ENCODE measurements at regions not wholly inside any gene's neighbourhood (a gene's known extent, or its start where the extent isn't known, plus 50 kb on each side); places are given as distances from the start of the nearest gene placed in this dataset.
"Not testable (repeated sequence)": the region's sequence is repeated elsewhere in the genome, so short reads cannot be mapped to it uniquely, and the experiment has no call there.

GRCh38 chr7:41416208-41416595, 286.7 kb downstream of the INHBA start:
- DNase-seq: no peak

DNA sequence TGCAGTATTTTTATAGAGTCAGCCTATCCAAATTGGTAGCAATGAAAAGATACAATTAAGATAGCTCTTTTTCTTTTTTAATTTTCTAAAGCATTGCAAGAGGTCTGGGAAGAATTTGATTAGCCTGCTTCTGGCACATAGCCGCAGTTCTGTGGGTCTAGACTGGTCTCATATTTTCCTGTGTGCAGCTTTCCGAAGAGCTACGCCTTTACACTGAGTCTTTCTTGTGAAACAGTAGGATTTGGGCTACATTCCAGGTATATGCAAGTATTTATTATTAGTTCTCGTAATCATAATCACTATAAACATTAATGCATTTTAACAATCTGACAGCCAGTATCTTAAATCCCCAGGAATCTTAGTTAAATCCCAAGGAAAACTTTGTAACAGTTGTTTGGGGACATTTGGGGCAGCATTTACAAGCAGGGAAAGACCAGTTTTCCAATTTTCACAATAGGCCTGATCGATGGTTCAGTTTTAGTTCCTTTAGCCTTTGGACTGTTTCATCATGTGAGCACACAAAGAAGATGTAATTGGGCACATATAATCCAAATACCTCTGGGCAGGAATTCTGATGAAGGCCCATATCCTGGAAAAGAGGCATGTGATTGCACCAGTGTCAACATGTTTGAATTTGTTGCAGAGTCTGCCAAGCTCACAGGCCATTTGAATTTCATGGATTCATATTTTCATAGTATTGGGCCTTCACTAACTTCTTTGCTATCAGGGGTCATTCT, 287.3 kb downstream of the INHBA start:
- DNase-seq: no peak

GRCh38 chr7:41415051-41415450, 287.8 kb downstream of the INHBA start:
- DNase-seq: no peak

DNA sequence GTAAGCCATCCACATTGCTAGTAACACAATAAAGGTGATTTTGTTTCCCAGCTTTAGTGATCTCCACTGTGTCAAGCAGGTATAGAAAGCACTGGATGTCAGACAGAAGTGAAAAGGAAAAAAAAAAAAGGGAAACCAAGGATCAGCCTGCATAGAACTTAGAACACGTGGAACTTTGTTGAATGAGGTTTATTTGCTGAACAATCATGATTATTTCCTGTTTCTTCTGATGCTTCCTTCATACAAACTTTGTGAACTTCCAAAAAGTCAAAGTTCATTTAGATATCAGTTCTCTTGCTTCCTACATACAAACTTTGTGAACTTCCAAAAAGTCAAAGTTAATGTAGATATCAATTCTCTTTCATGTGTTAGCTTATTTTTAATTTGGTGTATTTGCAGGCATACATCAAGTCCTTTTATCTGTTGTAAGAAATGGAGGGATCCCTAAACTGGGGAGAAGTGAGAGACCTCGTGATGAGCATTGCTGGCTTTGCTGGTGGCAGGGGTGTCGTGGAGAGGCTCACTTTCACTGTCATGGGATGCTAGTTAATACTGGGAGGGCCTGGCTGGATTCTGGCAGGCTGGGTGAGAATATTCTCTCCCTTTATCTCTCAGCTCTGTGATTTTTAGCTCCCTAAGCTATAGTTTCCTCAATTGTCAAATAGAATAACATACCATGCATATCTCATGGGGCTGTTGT, 298.4 kb downstream of the INHBA start:
- DNase-seq: no peak

- DNase-seq: peak; percentile 15
These were observed 299.6 kb downstream of the INHBA start for GRCh38 chr7:41403291-41403690.

- DNase-seq: no peak
These were observed 301.1 kb downstream of the INHBA start for GRCh38 chr7:41401833-41402232.

DNA sequence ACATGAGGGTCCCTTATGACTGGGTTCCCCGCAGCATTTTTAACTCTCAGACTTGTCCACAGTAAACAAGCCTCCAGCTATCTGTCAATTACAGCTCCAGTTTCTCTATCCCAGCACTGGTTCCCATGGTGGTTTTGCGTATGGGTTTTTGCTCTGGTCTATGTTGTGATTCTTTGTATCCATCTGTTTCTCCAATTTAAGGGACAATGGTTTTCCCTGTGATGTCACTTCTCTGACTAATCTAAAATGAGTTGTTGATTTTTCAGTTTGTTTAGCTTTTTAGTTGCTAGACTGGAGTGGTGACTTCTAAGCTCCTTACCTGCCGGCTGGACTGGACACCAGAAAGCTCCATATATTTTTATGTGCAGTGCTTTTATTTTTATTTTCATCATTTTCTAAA, 303.7 kb downstream of the INHBA start:
- DNase-seq: no peak

- no peak for DNase-seq
These were observed 311.1 kb downstream of the INHBA start for GRCh38 chr7:41391818-41392217.

DNA sequence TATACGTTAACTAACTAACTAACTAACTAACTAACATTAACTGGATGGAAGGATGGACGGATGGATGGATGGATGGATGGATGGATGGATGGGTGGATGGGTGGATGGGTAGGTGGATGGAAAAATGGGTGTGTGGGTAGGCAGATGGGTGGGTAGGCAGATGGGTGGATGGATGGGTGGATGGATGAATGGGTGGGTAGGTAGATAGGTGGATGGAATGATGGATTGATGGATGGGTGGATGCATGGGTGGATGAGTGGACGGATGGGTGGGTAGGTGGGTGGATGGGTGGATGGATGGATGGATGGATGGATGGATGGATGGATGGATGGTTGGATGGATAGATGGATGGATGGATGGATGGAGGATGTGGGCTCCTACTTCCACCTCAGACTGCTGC, 314.0 kb downstream of the INHBA start:
- DNase-seq: not testable (repeated sequence)

GRCh38 chr7:41385996-41386395, 316.9 kb downstream of the INHBA start:
- peak; percentile 15 for DNase-seq

GRCh38 chr7:41384418-41384817, 318.5 kb downstream of the INHBA start:
- no peak for DNase-seq

DNA sequence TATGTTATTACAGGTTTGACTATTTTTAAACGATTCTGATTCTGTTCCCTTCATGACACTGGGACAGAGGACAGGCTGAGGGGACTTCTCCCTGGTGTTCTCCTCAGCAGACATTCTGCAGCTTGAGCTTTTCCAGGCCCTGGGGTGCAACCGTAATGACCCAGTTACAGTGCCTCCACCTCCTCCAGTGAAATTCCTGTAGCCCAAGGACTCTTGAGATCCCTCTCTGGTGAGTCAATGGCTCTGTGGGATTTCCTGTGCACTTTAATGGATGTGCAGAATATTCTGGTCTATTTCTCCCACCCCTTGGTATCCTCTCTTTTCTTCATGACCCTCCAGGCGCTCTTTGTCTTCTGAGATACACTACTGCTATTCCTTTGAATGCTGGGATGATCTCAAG, 319.3 kb downstream of the INHBA start:
- peak; percentile 37 for DNase-seq

GRCh38 chr7:41378156-41378555, 324.7 kb downstream of the INHBA start:
- DNase-seq: peak; percentile 55

- DNase-seq: no peak
These were observed 327.3 kb downstream of the INHBA start for GRCh38 chr7:41375582-41375981.

- no peak for DNase-seq
These were observed 328.6 kb downstream of the INHBA start for GRCh38 chr7:41374150-41374848.

DNA sequence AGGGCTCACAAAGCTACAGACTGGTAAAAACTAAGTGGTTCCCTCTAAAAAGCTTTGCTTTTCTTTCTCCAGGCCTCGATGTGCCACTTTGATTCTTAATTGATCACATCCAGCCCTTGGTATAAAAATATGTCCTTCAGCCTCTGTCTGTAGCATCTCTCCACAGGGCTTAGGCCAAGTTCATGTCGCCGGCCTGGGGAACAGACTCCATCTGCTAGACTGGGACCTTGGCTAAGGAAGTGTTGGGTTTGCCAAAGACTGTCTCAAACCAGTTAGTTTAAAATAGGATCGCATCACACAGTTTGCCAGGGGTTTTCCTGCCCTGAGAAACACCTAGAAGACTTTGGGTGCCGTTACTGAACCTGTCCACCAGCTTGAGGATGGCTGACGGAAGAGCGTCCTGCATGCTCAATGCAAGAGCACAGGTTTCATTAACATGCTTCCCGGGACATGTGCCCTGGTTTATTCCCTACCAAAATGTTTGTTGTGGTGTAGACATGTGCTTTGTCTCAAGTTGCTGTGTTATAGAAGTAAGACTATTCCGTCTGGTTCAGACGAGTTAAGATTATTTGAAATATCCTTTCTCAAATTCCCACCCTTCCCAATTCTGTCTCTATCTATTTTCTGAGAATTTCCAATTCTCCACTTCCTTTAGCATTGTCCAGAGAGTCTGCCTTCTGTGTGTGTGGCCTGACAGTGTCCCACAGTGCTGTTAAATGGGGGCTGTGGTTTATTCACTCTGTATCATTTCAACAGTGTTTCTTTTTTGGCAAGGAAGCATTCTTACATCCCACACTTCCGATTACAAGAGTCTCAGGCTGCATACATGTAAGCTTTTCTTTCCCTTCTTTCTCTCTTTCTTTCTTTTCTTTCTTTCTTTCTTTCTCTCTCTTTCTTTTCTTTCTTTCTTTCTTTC, 334.7 kb downstream of the INHBA start:
- DNase-seq: no peak

DNA sequence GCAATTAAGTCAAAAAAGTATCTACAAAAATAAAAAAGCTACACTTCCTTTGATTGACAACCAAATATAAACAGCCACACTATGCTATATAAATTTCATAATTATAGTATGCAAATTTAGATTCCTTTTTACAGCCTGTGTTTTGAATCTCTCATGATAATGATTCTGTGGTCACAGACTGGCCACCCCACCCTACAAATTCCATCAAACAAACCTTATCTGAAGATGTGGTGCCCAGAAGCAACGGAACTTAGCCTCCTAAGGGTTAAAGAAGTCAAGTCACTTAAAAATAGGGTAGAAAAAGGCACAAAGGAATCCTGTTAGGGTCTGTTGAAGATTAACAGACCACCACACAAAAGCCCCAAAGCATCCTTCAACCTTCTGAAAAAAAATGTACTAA, 351.8 kb downstream of the INHBA start:
- no peak for DNase-seq

- DNase-seq: no peak
These were observed 356.0 kb downstream of the INHBA start for GRCh38 chr7:41346878-41347277.

- no peak for DNase-seq
These were observed 362.8 kb downstream of the INHBA start for GRCh38 chr7:41339913-41340676.

- no peak for DNase-seq
These were observed 365.9 kb downstream of the INHBA start for GRCh38 chr7:41336981-41337380.

DNA sequence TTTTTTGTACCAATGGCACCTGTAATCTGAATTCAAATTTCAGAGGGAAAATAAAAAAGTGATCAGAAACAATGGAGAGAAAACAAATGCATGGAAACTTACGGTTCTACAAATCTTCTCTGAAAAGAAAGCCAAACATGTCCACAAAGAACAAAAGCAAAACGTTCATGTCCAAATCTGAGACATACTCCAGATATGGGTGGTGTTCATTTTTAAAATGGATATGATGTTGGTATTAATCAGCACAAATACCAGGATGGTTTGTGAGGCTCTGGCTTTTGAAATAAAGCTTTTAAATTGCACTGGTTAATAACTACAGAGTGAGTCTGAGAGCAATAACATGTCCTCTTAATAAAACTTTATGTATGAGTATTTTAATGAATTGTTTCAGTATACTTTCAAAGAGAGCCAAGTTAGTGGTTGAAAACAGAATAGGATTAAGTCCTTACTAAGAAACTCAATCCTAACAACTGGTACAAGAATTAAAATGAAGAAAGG, 366.4 kb downstream of the INHBA start:
- no peak for DNase-seq

Data from EL (cell line).